Calu3 (cell line): ENCODE measurements at regions not wholly inside any gene's neighbourhood (a gene's known extent, or its start where the extent isn't known, plus 50 kb on each side); places are given as distances from the start of the nearest gene placed in this dataset.

Source experiments
- BruUV-seq: library from RNA; stranded (reverse); fragments of 400-500 nt; replicated peaks from 2 replicates; lab custom pipeline; 2021; lab: Mats Ljungman, UMichigan
- CTCF ChIA-PET: fragments of 300-600 bp; sonication (Branson Sonifier 250); formaldehyde crosslinking; loops from one replicate; lab custom pipeline; 2022; ENCODE audit warnings: antibody characterized with exemption; lab: Charles Lee
- DNase-seq: peaks from one replicate; pipeline ENCODE4 v3.0.0; 2022
- H3K27ac Mint-ChIP-seq: one replicate; pipeline ENCODE4 v1.8.0; 2022; ENCODE audit warnings: mixed read lengths; ENCODE audit not compliant: unreplicated experiment
- H3K27me3 Mint-ChIP-seq: one replicate; pipeline ENCODE4 v1.8.0; 2022; ENCODE audit warnings: mixed read lengths; ENCODE audit not compliant: unreplicated experiment
- H3K36me3 Mint-ChIP-seq: one replicate; pipeline ENCODE4 v1.8.0; 2022; ENCODE audit warnings: mild to moderate bottlenecking, moderate library complexity, mixed read lengths; ENCODE audit not compliant: insufficient read depth, unreplicated experiment
- H3K4me1 Mint-ChIP-seq: one replicate; pipeline ENCODE4 v1.8.0; 2022; ENCODE audit warnings: mild to moderate bottlenecking, low read depth, mixed read lengths; ENCODE audit not compliant: unreplicated experiment
- H3K4me3 Mint-ChIP-seq: one replicate; pipeline ENCODE4 v1.8.0; 2022; ENCODE audit warnings: mild to moderate bottlenecking, low read depth, moderate library complexity, mixed read lengths; ENCODE audit not compliant: unreplicated experiment
- H3K9me3 Mint-ChIP-seq: one replicate; pipeline ENCODE4 v1.8.0; 2022; ENCODE audit warnings: low read depth, mixed read lengths; ENCODE audit not compliant: unreplicated experiment
- intact Hi-C: fragments of 100-400 bp; cut with micrococcal nuclease; formaldehyde crosslinking; loops from one replicate; pipeline ENCODE4 v1.10.0; 2022; ENCODE audit not compliant: unreplicated experiment
- TF ChIP-seq, protein P1 (sequence below): fragments of 200-600 bp; IDR thresholded peaks from one replicate; pipeline ENCODE4 v1.8.0; 2022; ENCODE audit warnings: antibody characterized with exemption; ENCODE audit not compliant: unreplicated experiment

GRCh38 chr17:45660474-45660873 is 123.6 kb upstream of the CRHR1 start:
- H3K4me3 Mint-ChIP-seq = no peak overlapping the region
- intact Hi-C loops = loop anchor here (5.0 kb wide), 1 partner anchor 42 kb away; no protein-coding TSS in a partner anchor
- CTCF ChIA-PET = interaction anchor here (1.0 kb wide), 1 partner anchor 20 kb away, joined by 3 read pairs; no protein-coding TSS in a partner anchor
- H3K36me3 Mint-ChIP-seq = no peaks in the 10 kb centered on the region
- TF ChIP-seq, protein P1, sequence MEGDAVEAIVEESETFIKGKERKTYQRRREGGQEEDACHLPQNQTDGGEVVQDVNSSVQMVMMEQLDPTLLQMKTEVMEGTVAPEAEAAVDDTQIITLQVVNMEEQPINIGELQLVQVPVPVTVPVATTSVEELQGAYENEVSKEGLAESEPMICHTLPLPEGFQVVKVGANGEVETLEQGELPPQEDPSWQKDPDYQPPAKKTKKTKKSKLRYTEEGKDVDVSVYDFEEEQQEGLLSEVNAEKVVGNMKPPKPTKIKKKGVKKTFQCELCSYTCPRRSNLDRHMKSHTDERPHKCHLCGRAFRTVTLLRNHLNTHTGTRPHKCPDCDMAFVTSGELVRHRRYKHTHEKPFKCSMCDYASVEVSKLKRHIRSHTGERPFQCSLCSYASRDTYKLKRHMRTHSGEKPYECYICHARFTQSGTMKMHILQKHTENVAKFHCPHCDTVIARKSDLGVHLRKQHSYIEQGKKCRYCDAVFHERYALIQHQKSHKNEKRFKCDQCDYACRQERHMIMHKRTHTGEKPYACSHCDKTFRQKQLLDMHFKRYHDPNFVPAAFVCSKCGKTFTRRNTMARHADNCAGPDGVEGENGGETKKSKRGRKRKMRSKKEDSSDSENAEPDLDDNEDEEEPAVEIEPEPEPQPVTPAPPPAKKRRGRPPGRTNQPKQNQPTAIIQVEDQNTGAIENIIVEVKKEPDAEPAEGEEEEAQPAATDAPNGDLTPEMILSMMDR = no peak
- DNase-seq = no peak
- no peak overlapping the region for H3K27ac Mint-ChIP-seq
- no peaks in the 10 kb centered on the region for H3K9me3 Mint-ChIP-seq
- peaks cover 65% of the 10 kb centered on the region for H3K27me3 Mint-ChIP-seq
- no peaks in the 10 kb centered on the region for H3K4me1 Mint-ChIP-seq
- BruUV-seq = no TSS peak

DNA sequence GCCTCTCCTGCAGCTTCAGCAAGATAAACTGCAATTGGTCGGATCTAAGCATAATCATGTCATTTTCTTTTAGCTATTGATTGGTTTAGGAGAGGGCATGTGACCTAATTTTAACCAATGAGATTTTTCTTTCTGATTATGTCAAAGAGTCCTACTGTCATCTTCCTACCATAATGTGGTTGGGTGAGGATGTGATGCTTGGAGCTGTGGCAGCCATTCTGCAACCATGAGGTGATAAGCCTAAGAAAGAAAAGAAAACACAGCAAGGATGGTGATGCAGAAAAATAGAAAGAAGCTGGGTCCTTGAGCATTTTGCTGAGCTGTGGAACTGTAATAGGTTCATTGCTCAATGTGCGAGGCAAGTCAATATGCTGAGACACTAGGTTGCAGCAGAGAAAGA is 121.7 kb upstream of the CRHR1 start:
- CTCF ChIA-PET = interaction anchor here (0.9 kb wide), 1 partner anchor 8 kb away, joined by 3 read pairs; no protein-coding TSS in a partner anchor
- no TSS peak for BruUV-seq
- Mint-ChIP-seq H3K27me3 (peaks cover 73% of the 10 kb centered on the region), H3K36me3 (no peaks in the 10 kb centered on the region), H3K4me3 (no peak overlapping the region), H3K4me1 (no peaks in the 10 kb centered on the region), H3K9me3 (no peaks in the 10 kb centered on the region), H3K27ac (no peak overlapping the region)
- intact Hi-C loops = loop anchor here (5.0 kb wide), 1 partner anchor 40 kb away; no protein-coding TSS in a partner anchor
- DNase-seq = no peak
- TF ChIP-seq, protein P1 = no peak

GRCh38 chr17:45663772-45664171 is 120.3 kb upstream of the CRHR1 start:
- H3K36me3 Mint-ChIP-seq = no peaks in the 10 kb centered on the region
- H3K27me3 Mint-ChIP-seq = peaks cover 87% of the 10 kb centered on the region
- TF ChIP-seq, protein P1 = no peak
- no peaks in the 10 kb centered on the region for H3K4me1 Mint-ChIP-seq
- intact Hi-C loops = loop anchor here (5.0 kb wide), 1 partner anchor 39 kb away; no protein-coding TSS in a partner anchor
- BruUV-seq = no TSS peak
- H3K9me3 Mint-ChIP-seq = no peaks in the 10 kb centered on the region
- no peak overlapping the region for H3K4me3 Mint-ChIP-seq
- CTCF ChIA-PET = no interaction called here
- H3K27ac Mint-ChIP-seq = no peak overlapping the region
- DNase-seq = no peak

DNA sequence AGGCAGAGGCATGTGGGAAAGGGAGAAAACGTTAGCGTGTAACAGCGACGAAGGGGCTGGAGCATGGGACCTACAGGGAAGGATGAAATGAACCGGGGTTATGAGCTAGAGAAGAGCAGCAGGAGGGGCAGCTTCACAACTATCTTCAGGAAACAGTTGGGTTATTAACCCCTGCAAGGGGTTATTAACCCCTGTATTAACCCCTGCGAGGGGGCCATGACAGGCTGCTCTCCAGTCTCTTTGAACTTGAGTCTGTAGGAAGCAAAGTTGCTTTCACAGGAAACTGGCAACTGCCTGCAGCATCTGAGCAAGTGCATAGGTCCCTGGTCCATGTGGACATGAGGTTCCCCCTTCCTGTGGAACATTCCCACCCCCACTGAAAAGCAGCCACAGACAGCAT is 119.2 kb upstream of the CRHR1 start:
- no peaks in the 10 kb centered on the region for H3K4me1 Mint-ChIP-seq
- H3K27me3 Mint-ChIP-seq = peaks cover 88% of the 10 kb centered on the region
- no peak overlapping the region for H3K4me3 Mint-ChIP-seq
- CTCF ChIA-PET = no interaction called here
- H3K36me3 Mint-ChIP-seq = no peaks in the 10 kb centered on the region
- no TSS peak for BruUV-seq
- no peaks in the 10 kb centered on the region for H3K9me3 Mint-ChIP-seq
- no peak for DNase-seq
- intact Hi-C loops = loop anchor here (5.0 kb wide), 1 partner anchor 37 kb away; no protein-coding TSS in a partner anchor
- TF ChIP-seq, protein P1 = no peak
- H3K27ac Mint-ChIP-seq = no peak overlapping the region
